ENCODE measurements at regions not wholly inside any gene's neighbourhood (a gene's known extent, or its start where the extent isn't known, plus 50 kb on each side); places are given as distances from the start of the nearest gene placed in this dataset.

DNA sequence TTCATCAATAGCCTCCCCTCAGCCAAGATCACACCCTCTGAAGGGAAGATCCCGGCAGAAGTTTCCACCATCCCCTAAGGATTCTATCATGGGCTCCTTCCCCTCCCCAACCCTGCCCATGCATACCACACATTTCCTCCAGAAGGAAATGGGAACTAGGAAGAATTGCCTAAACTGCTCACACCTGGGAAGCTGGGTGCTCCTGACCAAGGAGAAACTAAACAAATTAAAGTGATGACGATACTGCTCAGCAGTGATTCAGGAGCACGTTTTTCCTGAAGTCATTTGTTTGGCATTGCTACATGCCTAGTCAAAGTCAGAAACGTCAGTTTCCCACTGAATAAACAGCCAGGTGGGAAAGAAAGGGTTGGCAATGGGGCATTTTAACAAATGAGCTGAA lies 136.1 kb upstream of the CDYL start:
- TF ChIP-seq TAF1 (IDR thresholded peaks at IDR 0.05; ENCODE audit: control insufficient read depth, extremely low read depth, insufficient read depth, low read length, severe bottlenecking), result no peak
- TF ChIP-seq ZNF253 (CRISPR knock-in tag; conservative IDR thresholded peaks at IDR 0.05), result no peak
- TF ChIP-seq, protein P1, sequence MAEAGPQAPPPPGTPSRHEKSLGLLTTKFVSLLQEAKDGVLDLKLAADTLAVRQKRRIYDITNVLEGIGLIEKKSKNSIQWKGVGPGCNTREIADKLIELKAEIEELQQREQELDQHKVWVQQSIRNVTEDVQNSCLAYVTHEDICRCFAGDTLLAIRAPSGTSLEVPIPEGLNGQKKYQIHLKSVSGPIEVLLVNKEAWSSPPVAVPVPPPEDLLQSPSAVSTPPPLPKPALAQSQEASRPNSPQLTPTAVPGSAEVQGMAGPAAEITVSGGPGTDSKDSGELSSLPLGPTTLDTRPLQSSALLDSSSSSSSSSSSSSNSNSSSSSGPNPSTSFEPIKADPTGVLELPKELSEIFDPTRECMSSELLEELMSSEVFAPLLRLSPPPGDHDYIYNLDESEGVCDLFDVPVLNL (CRISPR knock-in tag; IDR thresholded peaks at IDR 0.05; ENCODE audit: low read depth), result no peak

Measured in K562 (cell line).